HCT116 (cell line): ENCODE measurements at regions not wholly inside any gene's neighbourhood (a gene's known extent, or its start where the extent isn't known, plus 50 kb on each side); places are given as distances from the start of the nearest gene placed in this dataset.

Experiments
- ATF3 ChIP-seq: IDR thresholded peaks from 2 replicates; pipeline ENCODE4 v1.6.1; 2012
- CEBPB ChIP-seq: IDR thresholded peaks from 2 replicates; pipeline ENCODE4 v1.6.1; 2012; ENCODE audit warnings: low read depth
- CTCF ChIP-seq, 3 experiments: fragments of 200-600 bp in 1 of 3; sonication (generic) in 1 of 3; IDR thresholded peaks in 2 of 3; conservative IDR thresholded peaks in 1 of 3; 2 replicates each; pipeline ENCODE4 v1.5.1; 2012 to 2017; ENCODE audit warnings: low read depth in 2 of 3, low read length in 2 of 3, antibody characterized with exemption in 1 of 3, borderline replicate concordance in 1 of 3, control low read depth in 1 of 3, mild to moderate bottlenecking in 1 of 3, mixed read lengths in 1 of 3, mixed run types in 1 of 3, moderate library complexity in 1 of 3; ENCODE audit not compliant: insufficient read depth in 1 of 3
- EGR1 ChIP-seq: IDR thresholded peaks from 2 replicates; pipeline ENCODE4 v1.6.1; 2012; ENCODE audit warnings: low read depth
- ELF1 ChIP-seq: IDR thresholded peaks from 2 replicates; pipeline ENCODE4 v1.6.1; 2012; ENCODE audit warnings: low read depth, borderline replicate concordance
- EZH2 ChIP-seq: fragments of 200-600 bp; sonication (generic); IDR thresholded peaks from 2 replicates; pipeline ENCODE4 v1.6.1; 2017; ENCODE audit warnings: antibody characterized with exemption, mixed run types
- POLR2A ChIP-seq: IDR thresholded peaks from 2 replicates; pipeline ENCODE4 v1.7.0; 2011; ENCODE audit warnings: borderline replicate concordance; ENCODE audit not compliant: insufficient read depth, insufficient read length; ENCODE audit errors: extremely low read depth
- POLR2AphosphoS5 ChIP-seq: IDR thresholded peaks from 2 replicates; pipeline ENCODE4 v1.6.1; 2011; ENCODE audit warnings: mild to moderate bottlenecking, low read depth, low read length, moderate library complexity
- RAD21 ChIP-seq: IDR thresholded peaks from 2 replicates; pipeline ENCODE4 v1.6.1; 2012; ENCODE audit warnings: low read depth, mild to moderate bottlenecking
- REST ChIP-seq: IDR thresholded peaks from 2 replicates; pipeline ENCODE4 v1.6.1; 2012; ENCODE audit warnings: low read depth
- SIN3A ChIP-seq: IDR thresholded peaks from 2 replicates; pipeline ENCODE4 v1.6.1; 2012; ENCODE audit warnings: low read depth
- TCF7L2 ChIP-seq: IDR thresholded peaks from 2 replicates; pipeline ENCODE4 v1.7.0; 2011; ENCODE audit warnings: borderline replicate concordance, inconsistent platforms; ENCODE audit not compliant: insufficient read depth, insufficient read length; ENCODE audit errors: extremely low read depth
- YY1 ChIP-seq: IDR thresholded peaks from 2 replicates; pipeline ENCODE4 v1.6.1; 2011; ENCODE audit warnings: low read length, low read depth, moderate library complexity, mild to moderate bottlenecking; ENCODE audit not compliant: insufficient replicate concordance; ENCODE audit errors: extremely low read depth
- ZNF274 ChIP-seq: fragments of 200-500 bp; sonication (Bioruptor generic); IDR thresholded peaks from 2 replicates; pipeline ENCODE4 v1.6.1; 2014; ENCODE audit warnings: mild to moderate bottlenecking, low read depth, low read length, inconsistent platforms

GRCh38 chr5:90248640-90249039, 160.9 kb downstream of the CETN3 start:
- TF ChIP-seq EZH2 (no peak), CTCF (IDR thresholded peaks at IDR 0.05 in 2 of 3, conservative IDR thresholded peaks at IDR 0.05 in 1 of 3; ENCODE audit: borderline replicate concordance in 1 of 3, insufficient read depth in 1 of 3, low read depth in 2 of 3, low read length in 2 of 3) (no peak), POLR2A (no peak), SIN3A (no peak), REST (no peak), ATF3 (no peak), CEBPB (no peak), EGR1 (no peak), ZNF274 (no peak), YY1 (no peak), POLR2AphosphoS5 (no peak), TCF7L2 (no peak), ELF1 (no peak), RAD21 (no peak)
